IMR-90 (cell line): ENCODE measurements at regions not wholly inside any gene's neighbourhood (a gene's known extent, or its start where the extent isn't known, plus 50 kb on each side); places are given as distances from the start of the nearest gene placed in this dataset.

Source experiments
- BHLHE40 ChIP-seq: fragments of 150-350 bp; IDR thresholded peaks from 2 replicates; pipeline ENCODE4 v1.6.1; 2016; ENCODE audit warnings: mild to moderate bottlenecking, low read depth, low read length
- CEBPB ChIP-seq: IDR thresholded peaks from 2 replicates; pipeline ENCODE4 v1.6.1; 2012; ENCODE audit warnings: low read depth, low read length, improper control_type of control experiment
- FOS ChIP-seq: fragments of 150-350 bp; IDR thresholded peaks from 2 replicates; pipeline ENCODE4 v1.6.1; 2016; ENCODE audit warnings: low read depth, low read length
- MAFK ChIP-seq: IDR thresholded peaks from 2 replicates; pipeline ENCODE4 v1.6.1; 2012; ENCODE audit warnings: low read depth, low read length, improper control_type of control experiment
- POLR2A ChIP-seq: IDR thresholded peaks from 2 replicates; pipeline ENCODE4 v1.6.1; 2012; ENCODE audit warnings: mild to moderate bottlenecking, low read depth, low read length
- RAD21 ChIP-seq: IDR thresholded peaks from 2 replicates; pipeline ENCODE4 v1.6.1; 2012; ENCODE audit warnings: low read length, improper control_type of control experiment
- RCOR1 ChIP-seq: IDR thresholded peaks from 2 replicates; pipeline ENCODE4 v1.6.1; 2012; ENCODE audit warnings: mild to moderate bottlenecking, low read length, improper control_type of control experiment; ENCODE audit not compliant: insufficient replicate concordance
- RFX5 ChIP-seq: IDR thresholded peaks from 2 replicates; pipeline ENCODE4 v1.8.0; 2012; ENCODE audit warnings: low read depth, mild to moderate bottlenecking, low read length, moderate library complexity
- SMC3 ChIP-seq: fragments of 150-350 bp; IDR thresholded peaks from 2 replicates; pipeline ENCODE4 v1.6.1; 2016; ENCODE audit warnings: low read depth, mild to moderate bottlenecking, antibody characterized with exemption, low read length, moderate library complexity
- TF ChIP-seq, protein P1 (sequence below): conservative IDR thresholded peaks from 2 replicates; pipeline ENCODE4 v1.5.1; 2012; ENCODE audit warnings: mild to moderate bottlenecking, low read depth, low read length, improper control_type of control experiment

DNA sequence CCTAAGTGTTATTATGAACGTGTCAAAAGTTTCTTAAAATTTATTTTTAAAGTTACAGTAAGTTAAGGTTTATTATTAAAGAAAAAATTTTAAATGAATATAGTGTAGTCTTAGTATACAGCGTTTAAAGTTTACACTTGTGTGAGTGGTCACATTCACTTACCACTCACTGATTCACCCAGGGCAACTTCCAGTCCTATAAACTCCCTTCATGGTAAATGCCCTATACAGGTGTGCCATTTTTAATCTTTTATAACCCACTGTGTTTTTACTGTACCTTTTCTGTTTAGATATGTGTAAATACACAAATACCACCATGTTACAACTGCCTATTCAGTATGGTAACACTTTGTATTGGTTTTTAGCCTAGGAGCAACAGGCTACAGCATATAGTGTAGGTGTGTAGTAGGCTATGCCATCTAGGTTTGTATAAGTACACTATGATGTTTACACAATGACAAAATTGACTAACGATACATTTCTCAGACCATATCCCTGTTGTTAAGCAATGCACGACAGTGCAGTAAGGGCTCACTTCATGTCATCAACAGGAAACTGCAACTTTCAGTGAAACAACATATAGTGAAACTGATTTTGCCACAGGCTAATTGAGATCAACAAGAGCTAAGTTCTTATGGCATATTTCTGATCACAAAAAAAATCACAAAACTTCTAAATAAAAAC is 112.0 kb upstream of the TMCC3 start:
- no peak for TF ChIP-seq FOS
- TF ChIP-seq, protein P1, sequence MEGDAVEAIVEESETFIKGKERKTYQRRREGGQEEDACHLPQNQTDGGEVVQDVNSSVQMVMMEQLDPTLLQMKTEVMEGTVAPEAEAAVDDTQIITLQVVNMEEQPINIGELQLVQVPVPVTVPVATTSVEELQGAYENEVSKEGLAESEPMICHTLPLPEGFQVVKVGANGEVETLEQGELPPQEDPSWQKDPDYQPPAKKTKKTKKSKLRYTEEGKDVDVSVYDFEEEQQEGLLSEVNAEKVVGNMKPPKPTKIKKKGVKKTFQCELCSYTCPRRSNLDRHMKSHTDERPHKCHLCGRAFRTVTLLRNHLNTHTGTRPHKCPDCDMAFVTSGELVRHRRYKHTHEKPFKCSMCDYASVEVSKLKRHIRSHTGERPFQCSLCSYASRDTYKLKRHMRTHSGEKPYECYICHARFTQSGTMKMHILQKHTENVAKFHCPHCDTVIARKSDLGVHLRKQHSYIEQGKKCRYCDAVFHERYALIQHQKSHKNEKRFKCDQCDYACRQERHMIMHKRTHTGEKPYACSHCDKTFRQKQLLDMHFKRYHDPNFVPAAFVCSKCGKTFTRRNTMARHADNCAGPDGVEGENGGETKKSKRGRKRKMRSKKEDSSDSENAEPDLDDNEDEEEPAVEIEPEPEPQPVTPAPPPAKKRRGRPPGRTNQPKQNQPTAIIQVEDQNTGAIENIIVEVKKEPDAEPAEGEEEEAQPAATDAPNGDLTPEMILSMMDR, result no peak
- TF ChIP-seq POLR2A, result no peak
- TF ChIP-seq SMC3, result no peak
- no peak for TF ChIP-seq CEBPB
- no peak for TF ChIP-seq RCOR1
- no peak for TF ChIP-seq MAFK
- no peak for TF ChIP-seq RFX5
- no peak for TF ChIP-seq RAD21
- TF ChIP-seq BHLHE40, result no peak
